ENCODE measurements at regions not wholly inside any gene's neighbourhood (a gene's known extent, or its start where the extent isn't known, plus 50 kb on each side); places are given as distances from the start of the nearest gene placed in this dataset.

GRCh38 chr3:88828466-88828865, 279.0 kb upstream of the EPHA3 start:
- H3K9me3 ChIP-seq = no peaks in the 10 kb centered on the region

GRCh38 chr3:88852606-88853005, 254.8 kb upstream of the EPHA3 start:
- WGBS = 88% methylated on average over 2 of the region's 2 CpGs

More at GRCh38 chr3:88828466-88828865, 279.0 kb upstream of the EPHA3 start:
- no peaks in the 10 kb centered on the region for H3K4me1 ChIP-seq (replicated peaks)
- H3K36me3 ChIP-seq = no peaks in the 10 kb centered on the region
- no peak overlapping the region for H3K4me3 ChIP-seq
- DNase-seq (ENCODE audit: low spot score) = no peak
- 54% methylated on average over 2 of the region's 2 CpGs for WGBS
- TF ChIP-seq CTCF (IDR thresholded peaks at IDR 0.05) (no peak), POLR2AphosphoS5 (IDR thresholded peaks at IDR 0.05) (no peak), POLR2A (IDR thresholded peaks at IDR 0.05) (no peak)
- no peak overlapping the region for H3K27ac ChIP-seq
- intact Hi-C loops (cut with DNase I) = no loop called here
- H3K27me3 ChIP-seq (replicated peaks; ENCODE audit: insufficient read depth) = no peaks in the 10 kb centered on the region

GRCh38 chr3:88863196-88863595, 244.2 kb upstream of the EPHA3 start:
- Histone ChIP-seq H3K27me3 (replicated peaks; ENCODE audit: insufficient read depth) (no peaks in the 10 kb centered on the region), H3K4me1 (replicated peaks) (no peaks in the 10 kb centered on the region), H3K9me3 (no peaks in the 10 kb centered on the region), H3K36me3 (no peaks in the 10 kb centered on the region), H3K4me3 (no peak overlapping the region), H3K27ac (no peak overlapping the region)
- intact Hi-C loops (cut with DNase I) = no loop called here
- 78% methylated on average over 3 of the region's 3 CpGs for WGBS
- TF ChIP-seq CTCF (IDR thresholded peaks at IDR 0.05) = no peak
- no peak for TF ChIP-seq POLR2A (IDR thresholded peaks at IDR 0.05)
- no peak for TF ChIP-seq POLR2AphosphoS5 (IDR thresholded peaks at IDR 0.05)
- no peak for DNase-seq (ENCODE audit: low spot score)

More at GRCh38 chr3:88852606-88853005, 254.8 kb upstream of the EPHA3 start:
- intact Hi-C loops (cut with DNase I) = no loop called here
- Histone ChIP-seq H3K4me1 (replicated peaks) (no peaks in the 10 kb centered on the region), H3K9me3 (no peaks in the 10 kb centered on the region), H3K36me3 (no peaks in the 10 kb centered on the region), H3K27ac (no peak overlapping the region), H3K4me3 (no peak overlapping the region), H3K27me3 (replicated peaks; ENCODE audit: insufficient read depth) (no peaks in the 10 kb centered on the region)
- DNase-seq (ENCODE audit: low spot score) = no peak
- TF ChIP-seq CTCF (IDR thresholded peaks at IDR 0.05) (no peak), POLR2AphosphoS5 (IDR thresholded peaks at IDR 0.05) (no peak), POLR2A (IDR thresholded peaks at IDR 0.05) (no peak)

- WGBS = 65% methylated on average over 4 of the region's 4 CpGs
- Histone ChIP-seq H3K36me3 (no peaks in the 10 kb centered on the region), H3K4me1 (replicated peaks) (no peaks in the 10 kb centered on the region), H3K4me3 (no peak overlapping the region), H3K27me3 (replicated peaks; ENCODE audit: insufficient read depth) (no peaks in the 10 kb centered on the region), H3K9me3 (no peaks in the 10 kb centered on the region), H3K27ac (no peak overlapping the region)
- TF ChIP-seq CTCF (IDR thresholded peaks at IDR 0.05) (no peak), POLR2A (IDR thresholded peaks at IDR 0.05) (no peak), POLR2AphosphoS5 (IDR thresholded peaks at IDR 0.05) (no peak)
- DNase-seq (ENCODE audit: low spot score) = no peak
- intact Hi-C loops (cut with DNase I) = no loop called here
Measured at GRCh38 chr3:88876724-88877123, 230.7 kb upstream of the EPHA3 start.

GRCh38 chr3:88879905-88880304, 227.5 kb upstream of the EPHA3 start:
- 80% methylated on average over 3 of the region's 3 CpGs for WGBS
- Histone ChIP-seq H3K4me1 (replicated peaks) (no peaks in the 10 kb centered on the region), H3K27me3 (replicated peaks; ENCODE audit: insufficient read depth) (no peaks in the 10 kb centered on the region), H3K36me3 (no peaks in the 10 kb centered on the region), H3K9me3 (no peaks in the 10 kb centered on the region), H3K27ac (no peak overlapping the region), H3K4me3 (no peak overlapping the region)
- intact Hi-C loops (cut with DNase I) = no loop called here
- TF ChIP-seq POLR2A (IDR thresholded peaks at IDR 0.05) = no peak
- no peak for TF ChIP-seq POLR2AphosphoS5 (IDR thresholded peaks at IDR 0.05)
- TF ChIP-seq CTCF (IDR thresholded peaks at IDR 0.05) = no peak
- DNase-seq (ENCODE audit: low spot score) = no peak

Measured in prostate gland (tissue), 2 donors.